Transverse colon (tissue), 3 donors: ENCODE measurements at regions not wholly inside any gene's neighbourhood (a gene's known extent, or its start where the extent isn't known, plus 50 kb on each side); places are given as distances from the start of the nearest gene placed in this dataset.

Source experiments
- POLR2A ChIP-seq: fragments of 450-650 bp; IDR thresholded peaks from one replicate; pipeline ENCODE4 v1.6.1; 2016; ENCODE audit warnings: antibody characterized with exemption, mild to moderate bottlenecking, moderate library complexity
- TF ChIP-seq, protein P1 (sequence below), 5 experiments: fragments of 200-600 bp in 3 of 5; fragments of 450-650 bp in 2 of 5; sonication (generic) in 3 of 5; IDR thresholded peaks; 1 replicate in 2 of 5; 2 replicates in 3 of 5; pipeline ENCODE4 v1.5.1; 2016 to 2017; ENCODE audit warnings: antibody characterized with exemption in 5 of 5, inconsistent platforms in 3 of 5, mild to moderate bottlenecking in 2 of 5, moderate library complexity in 1 of 5

DNA sequence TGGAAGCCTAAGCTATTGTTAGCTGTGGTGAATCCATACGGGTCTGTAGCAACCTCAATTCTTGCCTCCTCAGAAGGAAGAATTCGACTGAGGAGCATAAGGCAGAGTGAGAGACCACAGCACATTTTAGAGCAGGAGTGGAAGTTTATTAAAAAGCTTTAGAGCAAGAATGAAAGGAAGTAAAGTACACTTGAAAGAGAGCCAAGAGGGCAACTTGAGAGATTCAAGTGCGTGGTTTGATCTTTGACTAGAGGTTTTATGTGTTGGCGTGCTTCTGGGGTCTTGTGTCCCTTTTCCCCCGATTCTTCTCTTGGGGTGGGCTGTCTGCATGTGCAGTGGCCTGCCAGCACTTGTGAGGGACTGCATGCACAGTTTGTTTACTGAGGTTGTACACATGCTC lies 880.6 kb upstream of the INTU start:
- TF ChIP-seq, protein P1, sequence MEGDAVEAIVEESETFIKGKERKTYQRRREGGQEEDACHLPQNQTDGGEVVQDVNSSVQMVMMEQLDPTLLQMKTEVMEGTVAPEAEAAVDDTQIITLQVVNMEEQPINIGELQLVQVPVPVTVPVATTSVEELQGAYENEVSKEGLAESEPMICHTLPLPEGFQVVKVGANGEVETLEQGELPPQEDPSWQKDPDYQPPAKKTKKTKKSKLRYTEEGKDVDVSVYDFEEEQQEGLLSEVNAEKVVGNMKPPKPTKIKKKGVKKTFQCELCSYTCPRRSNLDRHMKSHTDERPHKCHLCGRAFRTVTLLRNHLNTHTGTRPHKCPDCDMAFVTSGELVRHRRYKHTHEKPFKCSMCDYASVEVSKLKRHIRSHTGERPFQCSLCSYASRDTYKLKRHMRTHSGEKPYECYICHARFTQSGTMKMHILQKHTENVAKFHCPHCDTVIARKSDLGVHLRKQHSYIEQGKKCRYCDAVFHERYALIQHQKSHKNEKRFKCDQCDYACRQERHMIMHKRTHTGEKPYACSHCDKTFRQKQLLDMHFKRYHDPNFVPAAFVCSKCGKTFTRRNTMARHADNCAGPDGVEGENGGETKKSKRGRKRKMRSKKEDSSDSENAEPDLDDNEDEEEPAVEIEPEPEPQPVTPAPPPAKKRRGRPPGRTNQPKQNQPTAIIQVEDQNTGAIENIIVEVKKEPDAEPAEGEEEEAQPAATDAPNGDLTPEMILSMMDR (IDR thresholded peaks at IDR 0.05) = no peak
- no peak for TF ChIP-seq POLR2A
